HepG2 (cell line): ENCODE measurements at regions not wholly inside any gene's neighbourhood (a gene's known extent, or its start where the extent isn't known, plus 50 kb on each side); places are given as distances from the start of the nearest gene placed in this dataset.

Experiments
- CENPT ChIP-seq: sonication (generic); formaldehyde crosslinking; IDR thresholded peaks from 2 replicates; pipeline ENCODE4 v1.8.0; 2022; ENCODE audit warnings: low read depth, mild to moderate bottlenecking, moderate library complexity, missing genetic modification reagents
- HES4 ChIP-seq: sonication (generic); formaldehyde crosslinking; IDR thresholded peaks from 2 replicates; pipeline ENCODE4 v1.9.0; 2021; ENCODE audit warnings: mild to moderate bottlenecking, missing genetic modification reagents, borderline replicate concordance
- ISL2 ChIP-seq: sonication (generic); formaldehyde crosslinking; IDR thresholded peaks from 2 replicates; pipeline ENCODE4 v1.5.0; 2020; ENCODE audit warnings: missing genetic modification reagents
- KDM6A ChIP-seq: IDR thresholded peaks from 2 replicates; pipeline ENCODE4 v1.6.1; 2016; ENCODE audit warnings: low read depth
- MIER3 ChIP-seq: IDR thresholded peaks from 2 replicates; pipeline ENCODE4 v1.6.1; 2016; ENCODE audit warnings: missing compliant biosample characterization, borderline replicate concordance
- MTA1 ChIP-seq: sonication (generic); formaldehyde crosslinking; IDR thresholded peaks from 2 replicates; pipeline ENCODE4 v1.4.0; 2020; ENCODE audit warnings: missing genetic modification reagents, mild to moderate bottlenecking, borderline replicate concordance
- MTF1 ChIP-seq: sonication (generic); formaldehyde crosslinking; IDR thresholded peaks from 2 replicates; pipeline ENCODE4 v1.5.0; 2020; ENCODE audit warnings: missing genetic modification reagents
- SMAD3 ChIP-seq: sonication (generic); formaldehyde crosslinking; IDR thresholded peaks from 2 replicates; pipeline ENCODE4 v1.4.0; 2020; ENCODE audit warnings: missing genetic modification reagents
- ZMYM2 ChIP-seq: sonication (generic); formaldehyde crosslinking; IDR thresholded peaks from 2 replicates; pipeline ENCODE4 v1.8.0; 2022; ENCODE audit warnings: mild to moderate bottlenecking, missing genetic modification reagents
- ZNF17 ChIP-seq: sonication (generic); formaldehyde crosslinking; IDR thresholded peaks from 2 replicates; pipeline ENCODE4 v1.5.0; 2020; ENCODE audit warnings: mild to moderate bottlenecking, missing genetic modification reagents
- ZNF446 ChIP-seq: sonication (generic); formaldehyde crosslinking; IDR thresholded peaks from 2 replicates; pipeline ENCODE4 v1.5.0; 2020; ENCODE audit warnings: mild to moderate bottlenecking, missing genetic modification reagents
- ZNF556 ChIP-seq: sonication (generic); formaldehyde crosslinking; IDR thresholded peaks from 2 replicates; pipeline ENCODE4 v1.4.0; 2020; ENCODE audit warnings: mild to moderate bottlenecking, missing genetic modification reagents, borderline replicate concordance
- ZNF605 ChIP-seq: sonication (generic); formaldehyde crosslinking; IDR thresholded peaks from 2 replicates; pipeline ENCODE4 v1.8.0; 2022; ENCODE audit warnings: mild to moderate bottlenecking, missing genetic modification reagents
- ZNF746 ChIP-seq: sonication (generic); formaldehyde crosslinking; IDR thresholded peaks from 2 replicates; pipeline ENCODE4 v1.8.0; 2022; ENCODE audit warnings: mild to moderate bottlenecking, missing genetic modification reagents
- ZSCAN29 ChIP-seq: sonication (generic); formaldehyde crosslinking; conservative IDR thresholded peaks from 2 replicates; pipeline ENCODE4 v1.4.0; 2020; ENCODE audit warnings: mild to moderate bottlenecking, missing genetic modification reagents
- ZZZ3 ChIP-seq: sonication (generic); formaldehyde crosslinking; IDR thresholded peaks from 2 replicates; pipeline ENCODE4 v1.4.0; 2020; ENCODE audit warnings: missing genetic modification reagents, mild to moderate bottlenecking, borderline replicate concordance
- TF ChIP-seq, protein P1 (sequence below): sonication (generic); formaldehyde crosslinking; IDR thresholded peaks from 2 replicates; pipeline ENCODE4 v1.8.0; 2022; ENCODE audit warnings: mild to moderate bottlenecking, missing genetic modification reagents, moderate library complexity
- TF ChIP-seq, protein P2 (sequence below): sonication (generic); formaldehyde crosslinking; IDR thresholded peaks from 2 replicates; pipeline ENCODE4 v1.5.1; 2020; ENCODE audit warnings: mild to moderate bottlenecking, moderate library complexity, missing genetic modification reagents
- TF ChIP-seq, protein P3 (sequence below): sonication (generic); formaldehyde crosslinking; IDR thresholded peaks from 2 replicates; pipeline ENCODE4 v1.5.0; 2020; ENCODE audit warnings: mild to moderate bottlenecking, low read depth, missing genetic modification reagents, borderline replicate concordance
- TF ChIP-seq, protein P4 (sequence below): sonication (generic); formaldehyde crosslinking; IDR thresholded peaks from 2 replicates; pipeline ENCODE4 v1.5.0; 2020; ENCODE audit warnings: missing genetic modification reagents
- TF ChIP-seq, protein P5 (sequence below): IDR thresholded peaks from 2 replicates; pipeline ENCODE4 v1.4.0; 2020; ENCODE audit warnings: mild to moderate bottlenecking, missing genetic modification reagents

DNA sequence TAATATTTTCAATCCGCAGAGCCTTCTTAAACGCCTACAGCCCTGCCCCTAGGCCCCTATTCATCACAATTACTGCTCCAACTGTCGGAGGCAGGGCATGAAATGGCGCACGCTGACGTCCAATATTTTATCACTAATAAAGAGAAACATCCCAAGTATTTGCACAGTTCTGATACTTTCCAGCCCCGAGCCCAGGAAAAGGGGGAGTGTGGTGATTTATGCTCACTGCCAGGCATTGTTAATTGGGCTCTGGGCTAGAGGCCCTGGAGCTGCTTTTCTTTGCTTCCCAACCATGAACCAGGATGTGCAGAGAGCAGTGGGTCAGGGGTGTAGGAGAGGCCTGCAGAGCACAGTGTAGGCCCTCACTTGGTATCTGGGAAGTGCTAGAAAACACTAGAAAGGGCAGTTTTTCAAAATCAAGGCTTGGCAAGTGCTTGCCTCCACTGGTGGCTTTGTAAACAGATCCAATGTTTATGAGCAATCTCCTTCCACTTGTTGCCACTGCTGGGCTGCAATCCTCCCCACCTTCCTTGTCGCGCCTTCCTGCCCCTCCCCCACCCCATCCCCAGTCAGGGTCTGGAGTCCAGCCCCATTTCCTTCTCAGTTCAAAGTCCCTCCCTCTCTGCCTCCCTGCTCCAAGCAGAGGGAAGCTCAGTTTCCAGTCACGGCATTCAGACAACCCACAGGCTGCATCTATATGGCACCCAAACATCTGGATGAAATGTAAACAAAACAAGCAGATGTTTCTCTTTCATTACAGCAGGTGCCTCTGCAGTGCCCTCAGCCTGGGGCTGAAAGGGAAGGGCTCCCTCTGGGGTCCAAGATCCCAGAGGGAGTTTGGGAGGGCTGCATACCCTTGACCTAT is 83.9 kb upstream of the PKDCC start (continued):
- TF ChIP-seq, protein P1, sequence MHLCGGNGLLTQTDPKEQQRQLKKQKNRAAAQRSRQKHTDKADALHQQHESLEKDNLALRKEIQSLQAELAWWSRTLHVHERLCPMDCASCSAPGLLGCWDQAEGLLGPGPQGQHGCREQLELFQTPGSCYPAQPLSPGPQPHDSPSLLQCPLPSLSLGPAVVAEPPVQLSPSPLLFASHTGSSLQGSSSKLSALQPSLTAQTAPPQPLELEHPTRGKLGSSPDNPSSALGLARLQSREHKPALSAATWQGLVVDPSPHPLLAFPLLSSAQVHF, result no peak
- TF ChIP-seq, protein P2, sequence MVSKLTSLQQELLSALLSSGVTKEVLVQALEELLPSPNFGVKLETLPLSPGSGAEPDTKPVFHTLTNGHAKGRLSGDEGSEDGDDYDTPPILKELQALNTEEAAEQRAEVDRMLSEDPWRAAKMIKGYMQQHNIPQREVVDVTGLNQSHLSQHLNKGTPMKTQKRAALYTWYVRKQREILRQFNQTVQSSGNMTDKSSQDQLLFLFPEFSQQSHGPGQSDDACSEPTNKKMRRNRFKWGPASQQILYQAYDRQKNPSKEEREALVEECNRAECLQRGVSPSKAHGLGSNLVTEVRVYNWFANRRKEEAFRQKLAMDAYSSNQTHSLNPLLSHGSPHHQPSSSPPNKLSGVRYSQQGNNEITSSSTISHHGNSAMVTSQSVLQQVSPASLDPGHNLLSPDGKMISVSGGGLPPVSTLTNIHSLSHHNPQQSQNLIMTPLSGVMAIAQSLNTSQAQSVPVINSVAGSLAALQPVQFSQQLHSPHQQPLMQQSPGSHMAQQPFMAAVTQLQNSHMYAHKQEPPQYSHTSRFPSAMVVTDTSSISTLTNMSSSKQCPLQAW, result peak; percentile 30; the same call in 1 of the 2 replicates
- TF ChIP-seq, protein P3, sequence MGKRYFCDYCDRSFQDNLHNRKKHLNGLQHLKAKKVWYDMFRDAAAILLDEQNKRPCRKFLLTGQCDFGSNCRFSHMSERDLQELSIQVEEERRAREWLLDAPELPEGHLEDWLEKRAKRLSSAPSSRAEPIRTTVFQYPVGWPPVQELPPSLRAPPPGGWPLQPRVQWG (CRISPR knock-in tag), result no peak
- TF ChIP-seq ZNF746 (CRISPR knock-in tag) (0 out of 2 replicates have a peak, but pooled peaks have one; percentile 40), KDM6A (CRISPR knock-in tag) (peak; percentile 53; the same call in 1 of the 2 replicates), ZNF17 (CRISPR knock-in tag) (no peak), SMAD3 (no peak), HES4 (CRISPR knock-in tag) (no peak), MTF1 (CRISPR knock-in tag) (no peak), ZNF556 (0 out of 2 replicates have a peak, but pooled peaks have one; percentile 56), ZMYM2 (no peak), ZZZ3 (CRISPR knock-in tag) (no peak), MTA1 (CRISPR knock-in tag) (0 out of 2 replicates have a peak, but pooled peaks have one; percentile 44), CENPT (CRISPR knock-in tag) (no peak), ZNF446 (CRISPR knock-in tag) (no peak), ISL2 (no peak), ZNF605 (CRISPR knock-in tag) (no peak), MIER3 (no peak), ZSCAN29 (CRISPR knock-in tag) (0 out of 2 replicates have a peak, but pooled peaks have one; percentile 50)
- TF ChIP-seq, protein P4, sequence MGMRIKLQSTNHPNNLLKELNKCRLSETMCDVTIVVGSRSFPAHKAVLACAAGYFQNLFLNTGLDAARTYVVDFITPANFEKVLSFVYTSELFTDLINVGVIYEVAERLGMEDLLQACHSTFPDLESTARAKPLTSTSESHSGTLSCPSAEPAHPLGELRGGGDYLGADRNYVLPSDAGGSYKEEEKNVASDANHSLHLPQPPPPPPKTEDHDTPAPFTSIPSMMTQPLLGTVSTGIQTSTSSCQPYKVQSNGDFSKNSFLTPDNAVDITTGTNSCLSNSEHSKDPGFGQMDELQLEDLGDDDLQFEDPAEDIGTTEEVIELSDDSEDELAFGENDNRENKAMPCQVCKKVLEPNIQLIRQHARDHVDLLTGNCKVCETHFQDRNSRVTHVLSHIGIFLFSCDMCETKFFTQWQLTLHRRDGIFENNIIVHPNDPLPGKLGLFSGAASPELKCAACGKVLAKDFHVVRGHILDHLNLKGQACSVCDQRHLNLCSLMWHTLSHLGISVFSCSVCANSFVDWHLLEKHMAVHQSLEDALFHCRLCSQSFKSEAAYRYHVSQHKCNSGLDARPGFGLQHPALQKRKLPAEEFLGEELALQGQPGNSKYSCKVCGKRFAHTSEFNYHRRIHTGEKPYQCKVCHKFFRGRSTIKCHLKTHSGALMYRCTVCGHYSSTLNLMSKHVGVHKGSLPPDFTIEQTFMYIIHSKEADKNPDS (CRISPR knock-in tag), result no peak
- TF ChIP-seq, protein P5, sequence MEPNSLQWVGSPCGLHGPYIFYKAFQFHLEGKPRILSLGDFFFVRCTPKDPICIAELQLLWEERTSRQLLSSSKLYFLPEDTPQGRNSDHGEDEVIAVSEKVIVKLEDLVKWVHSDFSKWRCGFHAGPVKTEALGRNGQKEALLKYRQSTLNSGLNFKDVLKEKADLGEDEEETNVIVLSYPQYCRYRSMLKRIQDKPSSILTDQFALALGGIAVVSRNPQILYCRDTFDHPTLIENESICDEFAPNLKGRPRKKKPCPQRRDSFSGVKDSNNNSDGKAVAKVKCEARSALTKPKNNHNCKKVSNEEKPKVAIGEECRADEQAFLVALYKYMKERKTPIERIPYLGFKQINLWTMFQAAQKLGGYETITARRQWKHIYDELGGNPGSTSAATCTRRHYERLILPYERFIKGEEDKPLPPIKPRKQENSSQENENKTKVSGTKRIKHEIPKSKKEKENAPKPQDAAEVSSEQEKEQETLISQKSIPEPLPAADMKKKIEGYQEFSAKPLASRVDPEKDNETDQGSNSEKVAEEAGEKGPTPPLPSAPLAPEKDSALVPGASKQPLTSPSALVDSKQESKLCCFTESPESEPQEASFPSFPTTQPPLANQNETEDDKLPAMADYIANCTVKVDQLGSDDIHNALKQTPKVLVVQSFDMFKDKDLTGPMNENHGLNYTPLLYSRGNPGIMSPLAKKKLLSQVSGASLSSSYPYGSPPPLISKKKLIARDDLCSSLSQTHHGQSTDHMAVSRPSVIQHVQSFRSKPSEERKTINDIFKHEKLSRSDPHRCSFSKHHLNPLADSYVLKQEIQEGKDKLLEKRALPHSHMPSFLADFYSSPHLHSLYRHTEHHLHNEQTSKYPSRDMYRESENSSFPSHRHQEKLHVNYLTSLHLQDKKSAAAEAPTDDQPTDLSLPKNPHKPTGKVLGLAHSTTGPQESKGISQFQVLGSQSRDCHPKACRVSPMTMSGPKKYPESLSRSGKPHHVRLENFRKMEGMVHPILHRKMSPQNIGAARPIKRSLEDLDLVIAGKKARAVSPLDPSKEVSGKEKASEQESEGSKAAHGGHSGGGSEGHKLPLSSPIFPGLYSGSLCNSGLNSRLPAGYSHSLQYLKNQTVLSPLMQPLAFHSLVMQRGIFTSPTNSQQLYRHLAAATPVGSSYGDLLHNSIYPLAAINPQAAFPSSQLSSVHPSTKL (CRISPR knock-in tag), result peak; percentile 63
